GM18870 (cell line): ENCODE measurements at regions not wholly inside any gene's neighbourhood (a gene's known extent, or its start where the extent isn't known, plus 50 kb on each side); places are given as distances from the start of the nearest gene placed in this dataset.
"Not testable (repeated sequence)": the region's sequence is repeated elsewhere in the genome, so short reads cannot be mapped to it uniquely, and the experiment has no call there.

ENCODE experiments used
- ATAC-seq: cut with Tn5 transposase; IDR thresholded peaks from one replicate; pipeline ENCODE4 v1.9.1; 2021; ENCODE audit warnings: moderate library complexity; ENCODE audit not compliant: unreplicated experiment

DNA sequence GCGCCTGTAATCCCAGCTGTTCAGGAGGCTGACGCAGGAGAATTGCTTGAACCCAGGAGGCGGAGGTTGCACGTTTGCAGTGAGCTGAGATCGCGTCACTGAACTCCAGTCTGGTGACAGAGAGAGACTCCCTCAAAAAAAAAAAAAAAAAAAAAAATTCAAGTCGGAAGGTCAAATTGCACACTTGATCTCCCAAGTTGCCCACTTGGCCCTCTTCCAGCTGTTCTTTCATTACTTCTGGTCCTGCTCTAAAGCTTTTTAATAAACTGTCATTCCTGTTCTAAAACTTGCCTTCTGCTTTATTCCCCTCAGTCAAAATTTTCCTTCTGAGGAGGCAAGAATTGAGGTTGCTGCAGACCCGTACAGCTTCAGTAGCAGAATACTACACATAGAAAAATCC lies 2358.0 kb downstream of the ARAP2 start:
- ATAC-seq: no peak

- no peak for ATAC-seq
These were observed 2353.5 kb downstream of the ARAP2 start for GRCh38 chr4:33890841-33891240.

GRCh38 chr4:33911959-33912358 lies 2332.4 kb downstream of the ARAP2 start:
- ATAC-seq: no peak

DNA sequence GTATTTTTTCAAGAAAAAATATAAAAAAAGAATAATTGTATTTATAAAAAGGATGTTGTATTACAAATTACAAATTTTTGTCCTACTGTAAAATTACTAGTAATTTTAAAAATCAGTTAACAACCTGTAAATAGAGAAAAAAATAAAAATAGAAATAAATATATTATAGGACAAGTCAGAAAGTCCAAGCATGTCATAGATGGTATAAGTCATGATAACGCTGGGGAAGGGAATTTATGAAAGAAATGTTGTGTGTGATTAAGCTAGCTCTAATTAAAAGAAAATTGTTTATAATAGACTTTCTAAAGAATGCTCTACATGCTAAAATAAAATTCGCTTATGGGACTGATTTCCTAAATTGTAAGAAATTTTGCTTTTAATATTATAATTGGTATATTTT lies 2329.9 kb downstream of the ARAP2 start:
- ATAC-seq: no peak

DNA sequence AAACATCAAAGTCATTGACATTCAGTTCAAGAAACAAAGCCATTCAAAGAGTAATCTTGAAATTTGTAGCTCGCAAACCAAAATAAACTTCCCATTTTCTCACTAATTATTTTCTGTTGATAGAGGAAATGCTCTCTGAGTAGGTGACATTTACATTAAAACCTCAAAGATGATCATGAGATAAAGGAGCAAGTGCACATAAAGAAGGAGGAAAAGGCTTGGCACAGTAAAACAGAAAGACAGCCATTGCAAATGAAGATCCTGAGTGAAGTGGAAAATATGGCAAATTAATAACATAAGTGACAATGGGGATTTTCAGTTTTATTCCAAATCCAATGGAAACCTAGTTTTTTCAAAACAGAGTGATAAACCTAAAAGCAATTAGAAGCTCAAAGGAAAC lies 2320.8 kb downstream of the ARAP2 start:
- no peak for ATAC-seq

DNA sequence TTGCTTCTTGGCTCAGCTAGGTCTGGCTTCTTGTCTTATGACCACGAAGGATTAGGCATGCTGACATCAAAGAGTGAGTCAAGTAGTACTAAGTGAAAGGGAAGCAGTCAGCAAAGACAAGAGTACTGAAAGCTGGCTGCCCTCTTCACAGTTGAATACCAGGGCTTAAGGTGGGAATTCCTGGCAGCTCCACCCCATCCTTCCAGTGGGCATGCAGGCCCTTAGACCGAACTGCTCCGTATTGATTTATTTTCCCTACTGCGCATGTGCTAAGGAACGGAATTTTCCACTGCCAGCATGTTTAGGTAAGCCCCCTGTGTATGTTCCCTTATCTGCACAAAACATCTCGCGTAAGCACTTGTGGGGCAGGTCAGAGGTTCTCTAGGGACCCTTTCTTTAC lies 2320.1 kb downstream of the ARAP2 start:
- no peak for ATAC-seq

DNA sequence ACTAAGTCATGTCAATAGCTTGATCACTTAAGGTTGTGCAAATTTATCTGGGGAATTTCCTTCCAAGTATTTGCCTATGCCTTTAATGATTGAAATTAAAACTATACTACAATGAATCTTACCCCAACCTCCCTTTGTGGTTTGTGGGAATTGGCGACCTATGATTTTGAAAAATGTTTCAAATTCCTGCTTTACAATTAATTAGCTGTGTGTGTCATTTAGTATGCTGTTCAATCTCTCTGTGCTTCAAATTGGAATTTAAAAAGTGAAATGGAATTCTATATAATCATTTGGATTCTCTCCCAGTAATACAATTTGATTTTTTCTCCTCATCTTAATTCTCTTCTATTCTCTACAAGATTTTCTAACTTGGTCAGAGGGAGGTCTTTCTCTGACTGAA lies 2319.5 kb downstream of the ARAP2 start:
- no peak for ATAC-seq

DNA sequence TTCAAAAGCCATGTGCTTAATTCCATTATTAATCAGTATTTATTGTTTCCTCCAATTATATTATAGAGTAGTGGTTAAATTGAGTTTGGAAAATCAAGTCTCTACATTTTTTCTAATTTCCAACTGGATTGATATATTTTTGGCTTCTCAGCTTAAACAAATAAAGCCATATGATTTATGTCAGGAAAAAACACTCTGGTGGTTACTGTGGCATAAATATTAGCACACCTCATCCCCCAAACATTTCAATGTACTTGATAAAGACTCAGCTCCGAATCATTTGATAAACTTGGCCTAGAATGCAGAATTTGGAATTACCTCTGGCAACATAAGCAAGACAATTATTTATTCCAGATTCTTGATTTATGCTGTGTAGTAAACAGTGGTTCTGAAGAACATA lies 2313.8 kb downstream of the ARAP2 start:
- ATAC-seq: no peak

- ATAC-seq: no peak
These were observed 2313.3 kb downstream of the ARAP2 start for GRCh38 chr4:33931026-33931425.

DNA sequence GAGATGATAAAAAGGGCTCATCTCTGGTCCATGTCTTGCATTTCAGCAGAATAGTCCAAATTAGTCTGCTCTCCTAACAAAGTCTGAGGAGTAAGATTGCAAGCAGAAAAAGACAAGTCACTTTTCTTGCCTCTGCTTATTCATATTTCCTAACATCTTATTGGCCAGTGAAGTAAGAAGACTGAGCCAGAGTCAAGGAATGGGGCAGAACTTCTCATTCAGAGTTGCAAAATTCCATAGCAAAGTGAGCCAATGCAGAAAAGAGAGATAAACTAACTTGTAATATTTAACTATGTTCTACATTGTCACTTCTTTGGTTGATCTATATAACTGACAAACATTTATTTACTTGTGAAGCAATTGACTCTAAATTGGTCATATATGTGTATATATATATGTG lies 2304.0 kb downstream of the ARAP2 start:
- ATAC-seq: no peak

- no peak for ATAC-seq
These were observed 2302.5 kb downstream of the ARAP2 start for GRCh38 chr4:33941854-33942253.

- no peak for ATAC-seq
These were observed 2295.4 kb downstream of the ARAP2 start for GRCh38 chr4:33948921-33949320.

DNA sequence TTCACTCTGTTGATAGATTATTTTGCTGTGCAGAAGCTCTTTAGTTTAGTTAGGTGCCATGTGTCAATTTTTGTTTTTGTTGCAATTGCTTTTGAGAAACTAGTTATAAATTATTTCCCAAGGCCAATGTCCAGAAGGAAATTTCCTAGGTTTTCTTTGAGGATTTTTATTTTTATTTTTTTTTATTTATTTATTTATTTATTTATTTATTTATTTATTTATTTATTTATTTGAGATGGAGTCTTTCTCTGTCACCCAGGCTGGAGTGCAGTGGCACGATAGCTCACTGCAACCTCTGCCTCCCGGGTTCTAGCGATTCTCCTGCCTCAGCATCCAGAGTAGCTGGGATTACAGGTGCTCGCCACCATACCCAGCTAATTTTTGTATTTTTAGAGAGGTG lies 2290.5 kb downstream of the ARAP2 start:
- not testable (repeated sequence) for ATAC-seq

DNA sequence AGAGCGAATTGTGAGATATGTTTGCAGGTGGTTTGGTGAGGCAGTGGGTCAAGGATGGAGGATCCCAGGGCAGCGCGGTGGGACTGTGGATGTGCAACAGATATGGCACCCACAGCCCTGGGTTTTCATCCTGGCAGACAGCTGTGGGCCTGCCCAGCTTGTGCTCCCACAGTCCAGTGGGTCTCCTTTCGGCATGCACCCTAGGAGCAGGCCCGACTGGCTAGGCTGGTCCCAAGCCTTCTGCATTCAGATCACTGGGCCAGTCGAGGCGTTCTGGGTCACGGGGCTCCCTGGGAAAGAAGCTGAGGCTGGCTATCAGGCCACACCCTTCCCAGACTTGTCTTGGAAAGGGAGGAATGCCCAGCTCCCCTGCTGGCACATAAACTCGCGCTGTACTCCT lies 2289.6 kb downstream of the ARAP2 start:
- no peak for ATAC-seq

- ATAC-seq: no peak
These were observed 2284.8 kb downstream of the ARAP2 start for GRCh38 chr4:33959519-33959918.

DNA sequence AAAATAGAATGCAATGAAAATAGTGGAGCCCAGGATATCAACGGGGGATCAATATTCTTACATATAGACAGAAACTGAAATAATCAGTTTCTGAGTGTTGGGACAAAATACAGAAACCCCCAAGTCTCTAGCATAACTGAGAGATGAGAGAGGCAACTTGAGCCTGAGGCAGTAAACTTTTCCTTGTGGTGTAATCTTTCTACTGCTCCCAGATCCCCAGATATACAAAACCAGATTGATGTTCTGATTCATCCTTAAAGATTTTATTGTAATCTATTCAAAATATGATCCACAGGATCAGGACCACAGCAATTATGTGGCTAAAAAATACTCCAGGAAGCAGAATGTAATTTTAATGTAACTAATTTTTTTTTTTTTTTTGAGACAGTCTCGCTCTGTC lies 2282.6 kb downstream of the ARAP2 start:
- no peak for ATAC-seq

- ATAC-seq: no peak
These were observed 2277.5 kb downstream of the ARAP2 start for GRCh38 chr4:33966808-33967207.

GRCh38 chr4:33974270-33974669 lies 2270.0 kb downstream of the ARAP2 start:
- no peak for ATAC-seq

DNA sequence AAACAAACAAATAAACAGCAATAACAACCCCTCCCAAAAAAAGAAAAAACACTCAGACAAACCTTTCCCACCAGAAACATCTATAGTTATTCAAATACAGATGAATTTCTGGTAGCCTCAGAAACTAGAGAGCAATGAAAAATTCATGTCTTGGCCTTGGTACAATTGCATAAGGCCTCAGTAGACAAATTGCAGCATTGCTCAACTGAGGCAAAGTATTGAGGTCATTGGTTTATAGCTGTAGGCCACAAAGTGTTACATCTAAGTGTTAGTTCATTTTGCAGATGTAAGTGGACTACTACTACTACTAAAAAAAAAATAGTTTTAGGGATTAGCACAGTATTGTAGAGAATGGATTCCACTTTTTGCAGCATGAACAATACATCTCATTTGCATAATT lies 2268.3 kb downstream of the ARAP2 start:
- no peak for ATAC-seq

DNA sequence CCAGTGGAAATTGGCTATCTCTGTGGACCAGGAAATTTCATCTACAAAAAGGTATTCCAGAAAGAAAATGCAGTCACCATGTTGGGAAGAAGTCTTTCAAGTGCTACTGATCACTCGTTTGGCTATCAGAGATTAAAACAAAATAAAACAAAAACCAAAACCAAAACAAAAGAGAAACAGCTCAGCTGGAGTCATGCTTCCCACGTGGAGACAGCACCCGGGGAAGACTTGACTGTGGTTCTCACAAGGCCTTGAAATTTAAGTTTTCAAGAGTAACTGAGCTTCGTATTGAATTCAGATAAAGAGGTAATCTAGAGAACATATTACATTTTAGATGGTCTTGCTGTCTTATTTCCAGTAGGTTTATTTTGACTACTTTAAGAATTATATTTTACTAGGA lies 2264.5 kb downstream of the ARAP2 start:
- not testable (repeated sequence) for ATAC-seq

DNA sequence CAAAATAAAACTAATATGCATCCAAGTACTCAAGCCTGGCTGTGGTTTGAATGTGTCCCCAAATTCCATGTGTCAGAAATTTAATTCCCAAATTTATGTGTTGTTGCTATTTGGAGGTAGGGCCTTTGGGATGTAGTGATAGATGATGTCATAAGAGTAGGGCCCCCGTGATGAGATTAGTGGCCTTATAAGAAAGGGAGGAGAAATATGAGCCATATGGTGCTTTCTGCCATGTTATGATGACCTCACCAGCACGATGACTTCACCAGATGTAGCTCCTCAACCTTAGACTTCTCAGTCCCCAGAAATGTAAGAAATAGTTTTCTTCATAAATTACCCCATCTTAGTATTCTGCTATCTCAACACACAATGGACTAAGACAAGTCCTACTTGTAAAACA lies 2264.0 kb downstream of the ARAP2 start:
- no peak for ATAC-seq

- ATAC-seq: no peak
These were observed 2254.4 kb downstream of the ARAP2 start for GRCh38 chr4:33989820-33990443.

GRCh38 chr4:33996075-33996718 lies 2248.1 kb downstream of the ARAP2 start:
- ATAC-seq: no peak
